CD4-positive, alpha-beta T cell treated with Interleukin-4 for 1 hour (primary cell): ENCODE measurements at regions not wholly inside any gene's neighbourhood (a gene's known extent, or its start where the extent isn't known, plus 50 kb on each side); places are given as distances from the start of the nearest gene placed in this dataset.

Experiments
- DNase-seq, 2 donors: peaks; one replicate each; pipeline ENCODE4 v3.0.0-alpha.2; 2020 to 2022

DNA sequence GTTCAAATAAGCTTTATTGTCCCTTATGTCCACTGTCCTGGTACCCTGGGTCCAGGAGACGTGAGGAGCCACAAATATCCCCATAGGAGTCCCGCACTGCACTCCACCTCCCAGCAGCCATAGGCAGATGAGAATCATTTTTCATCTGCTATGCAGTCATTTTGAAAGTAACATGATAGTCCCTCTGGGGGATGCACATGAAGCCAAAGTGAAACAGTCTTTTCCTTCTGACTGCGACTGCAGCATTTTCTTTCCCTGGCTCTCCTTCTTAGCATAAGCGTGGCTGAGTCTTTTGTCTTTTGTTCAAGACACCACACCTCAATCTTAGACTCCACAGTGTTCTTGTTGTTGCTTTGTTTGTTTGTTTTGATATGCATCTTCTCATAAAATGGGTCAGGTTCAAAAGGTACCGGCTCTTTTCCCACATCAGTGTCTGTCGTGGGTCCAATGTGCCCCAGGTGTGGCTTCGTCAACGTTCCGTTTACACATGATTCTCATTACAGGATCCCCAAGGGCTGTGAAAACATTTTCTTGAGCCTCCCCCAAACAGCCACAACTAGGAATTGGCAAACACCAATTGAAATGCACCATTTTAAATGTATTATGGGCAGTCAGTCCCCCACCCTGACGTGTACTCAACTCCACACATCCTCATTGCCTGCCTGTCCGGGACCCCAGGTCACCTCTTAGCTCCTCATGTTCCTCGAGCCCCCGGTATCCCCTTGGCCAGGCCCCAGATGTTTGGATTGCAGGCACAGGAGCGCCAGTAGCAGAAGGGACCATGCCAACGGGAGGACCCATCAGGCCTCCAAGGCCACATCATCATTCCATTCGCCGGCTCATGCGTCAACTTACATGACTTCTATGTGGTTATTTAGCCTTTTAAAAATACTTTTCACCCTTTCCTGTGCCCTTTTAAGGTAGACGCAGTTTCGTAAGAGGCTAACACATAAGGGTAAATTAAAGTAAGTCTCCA, 237.8 kb upstream of the DAPK1 start:
- no peak for DNase-seq

DNA sequence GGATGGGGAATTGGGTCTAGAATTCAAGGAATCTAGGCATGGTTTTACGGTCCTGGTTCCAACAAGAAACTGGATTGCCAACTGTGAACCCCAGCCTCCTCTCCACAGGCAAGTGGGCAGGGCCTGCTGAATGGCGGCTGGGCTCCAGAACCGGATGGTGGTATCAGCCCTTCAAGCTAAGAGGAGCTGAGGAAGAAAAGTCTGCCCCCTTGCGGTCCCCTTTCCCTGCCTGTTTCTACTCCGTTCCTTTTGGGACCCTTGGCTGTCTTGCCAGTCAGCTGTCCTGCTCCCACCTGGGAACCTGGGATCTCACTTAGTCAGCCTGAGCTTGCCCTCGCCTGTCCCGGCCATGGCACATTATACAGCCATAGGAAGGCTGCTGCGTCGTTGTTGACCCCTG, 234.4 kb upstream of the DAPK1 start:
- no peak for DNase-seq

DNA sequence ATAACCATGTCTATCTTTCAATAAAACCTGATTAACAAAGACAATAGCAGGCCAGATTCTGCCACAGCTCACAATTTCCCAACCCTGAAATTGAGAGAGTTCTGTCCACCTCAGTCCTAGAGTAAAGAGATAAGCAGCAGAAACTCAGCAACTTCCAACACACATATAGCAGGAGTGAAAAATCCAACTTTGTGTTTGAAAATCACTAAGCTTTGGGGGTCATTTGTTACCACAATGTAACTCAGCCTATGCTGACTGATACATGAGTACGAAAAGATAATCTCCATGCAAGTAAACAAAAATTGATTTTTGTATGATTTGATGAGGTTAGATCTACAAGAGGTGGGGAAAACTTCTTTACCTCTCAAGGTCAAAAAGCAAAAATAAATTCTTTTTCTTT, 231.0 kb upstream of the DAPK1 start:
- no peak for DNase-seq

DNA sequence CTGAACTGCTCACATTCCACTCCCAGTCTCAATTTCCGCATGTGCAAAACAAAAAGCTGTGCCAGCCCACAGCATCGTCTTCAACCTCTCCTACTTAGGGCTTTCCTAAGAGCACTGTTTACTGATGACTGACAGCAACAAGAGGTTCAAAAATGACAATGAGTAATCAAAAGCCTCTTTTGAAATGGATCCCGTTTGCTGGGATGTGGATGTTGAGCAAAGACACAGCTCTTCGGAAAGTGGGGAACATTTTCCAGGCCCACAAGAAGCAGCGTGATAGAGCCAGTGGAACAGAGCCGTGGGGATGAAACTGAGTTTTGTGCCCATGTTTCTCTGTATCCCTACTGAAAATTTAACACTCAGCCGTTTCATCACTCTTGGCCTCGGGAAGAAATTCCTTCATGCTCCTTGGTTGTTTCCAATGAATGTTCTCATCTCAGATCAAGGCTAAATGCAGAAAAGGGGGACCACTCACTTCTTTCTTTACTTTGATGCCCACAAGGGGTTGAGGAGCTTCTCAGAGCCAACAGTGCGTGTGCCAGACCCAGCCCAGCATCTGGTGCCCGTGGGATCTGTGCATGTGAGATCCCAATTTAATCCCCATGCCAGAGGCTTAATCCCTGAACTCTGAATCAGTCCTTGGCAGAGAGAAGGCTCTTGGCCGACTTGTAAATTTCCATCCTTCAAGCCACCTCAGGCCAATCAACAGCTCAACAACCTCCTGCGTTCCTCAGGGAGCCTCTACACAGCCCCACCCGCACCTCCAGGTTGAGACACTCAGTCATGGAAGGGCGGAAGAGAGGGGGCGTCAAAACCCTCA, 230.2 kb upstream of the DAPK1 start:
- no peak for DNase-seq

DNA sequence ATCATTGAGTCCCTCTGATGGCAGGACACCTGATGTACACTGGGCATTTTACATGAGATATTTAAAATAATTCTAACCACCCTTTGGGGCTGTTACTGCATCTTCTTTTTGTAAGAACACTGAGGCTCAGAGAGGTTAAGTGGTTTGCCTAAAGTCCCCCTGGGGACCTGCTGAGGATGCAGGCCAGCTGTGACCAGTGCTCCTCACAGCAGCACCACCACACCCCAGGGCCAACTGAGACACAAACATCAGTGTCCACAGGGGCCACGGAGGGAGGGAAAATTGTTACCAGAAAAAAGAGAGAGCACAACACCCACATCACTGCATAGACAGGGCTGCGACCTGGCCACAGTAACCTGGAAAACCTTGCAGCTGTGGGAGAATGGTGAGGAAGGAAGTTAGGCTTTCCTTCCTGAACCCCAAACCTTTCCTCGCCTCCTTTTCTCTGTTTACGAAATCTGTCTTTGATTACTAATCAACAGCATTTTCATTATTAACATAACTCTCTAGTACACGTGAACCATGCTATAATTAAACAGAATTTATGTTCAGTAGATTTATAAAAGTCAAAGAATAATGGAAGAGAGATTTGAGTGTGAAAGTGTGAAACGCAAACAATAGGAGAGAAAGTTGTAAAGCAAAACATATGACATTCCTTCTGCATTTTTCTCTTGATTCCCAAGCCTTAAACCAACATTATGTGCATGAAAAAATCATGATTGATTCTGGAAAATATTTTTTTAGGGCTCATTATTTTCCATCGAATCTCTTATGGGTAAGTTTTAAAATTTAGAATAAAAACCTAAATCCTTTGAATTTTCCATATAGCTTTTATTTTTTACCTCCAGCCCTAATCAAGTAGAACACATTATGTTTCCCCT, 228.1 kb upstream of the DAPK1 start:
- no peak for DNase-seq

DNA sequence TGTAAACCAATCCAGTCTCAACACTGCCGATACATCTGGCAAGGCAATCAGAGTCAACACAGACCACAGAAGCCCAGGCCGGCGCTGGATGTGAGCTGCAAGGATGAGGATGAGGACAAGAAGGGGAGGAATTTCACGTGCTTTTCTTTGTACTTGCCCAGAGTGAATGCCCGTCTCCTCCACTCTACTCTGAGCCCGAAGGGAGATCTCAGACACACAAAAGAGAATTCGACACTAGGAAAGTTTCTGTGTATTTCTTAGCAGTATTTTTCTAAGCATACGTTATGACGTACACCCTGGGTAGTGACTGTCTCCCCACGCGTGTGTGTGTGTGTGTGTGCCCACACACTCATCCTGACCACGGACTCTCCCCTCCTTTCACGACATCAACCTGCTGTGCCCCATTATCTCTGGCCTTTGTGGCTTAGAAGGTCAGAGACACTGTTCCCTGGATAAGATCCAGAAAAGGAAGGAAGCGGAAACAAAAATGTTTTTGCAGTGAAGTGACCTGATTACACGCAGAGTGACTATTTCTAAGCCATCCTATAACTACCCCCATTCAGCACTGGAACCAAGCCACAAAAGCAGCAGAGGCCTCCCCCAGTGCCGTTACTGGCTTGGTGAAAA, 227.3 kb upstream of the DAPK1 start:
- DNase-seq: no peak

DNA sequence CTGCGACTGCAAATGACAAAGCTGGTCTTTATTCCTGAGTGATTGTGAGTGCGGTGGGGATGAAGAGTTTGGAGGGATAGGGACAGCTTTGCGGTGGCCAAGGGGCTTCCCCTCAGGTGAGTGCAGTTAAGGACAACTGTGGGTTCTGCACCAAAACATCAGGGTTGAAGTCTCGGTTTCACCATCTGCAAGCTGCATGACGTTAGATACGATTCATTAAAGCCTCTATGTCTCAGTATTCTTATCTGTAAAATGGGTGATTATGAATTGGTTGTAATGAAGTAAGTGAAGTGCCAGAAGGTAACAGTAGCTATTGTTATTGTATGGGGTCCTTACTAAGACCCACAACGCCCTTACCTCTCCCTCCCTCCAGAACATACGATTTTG, 226.8 kb upstream of the DAPK1 start:
- DNase-seq: no peak

DNA sequence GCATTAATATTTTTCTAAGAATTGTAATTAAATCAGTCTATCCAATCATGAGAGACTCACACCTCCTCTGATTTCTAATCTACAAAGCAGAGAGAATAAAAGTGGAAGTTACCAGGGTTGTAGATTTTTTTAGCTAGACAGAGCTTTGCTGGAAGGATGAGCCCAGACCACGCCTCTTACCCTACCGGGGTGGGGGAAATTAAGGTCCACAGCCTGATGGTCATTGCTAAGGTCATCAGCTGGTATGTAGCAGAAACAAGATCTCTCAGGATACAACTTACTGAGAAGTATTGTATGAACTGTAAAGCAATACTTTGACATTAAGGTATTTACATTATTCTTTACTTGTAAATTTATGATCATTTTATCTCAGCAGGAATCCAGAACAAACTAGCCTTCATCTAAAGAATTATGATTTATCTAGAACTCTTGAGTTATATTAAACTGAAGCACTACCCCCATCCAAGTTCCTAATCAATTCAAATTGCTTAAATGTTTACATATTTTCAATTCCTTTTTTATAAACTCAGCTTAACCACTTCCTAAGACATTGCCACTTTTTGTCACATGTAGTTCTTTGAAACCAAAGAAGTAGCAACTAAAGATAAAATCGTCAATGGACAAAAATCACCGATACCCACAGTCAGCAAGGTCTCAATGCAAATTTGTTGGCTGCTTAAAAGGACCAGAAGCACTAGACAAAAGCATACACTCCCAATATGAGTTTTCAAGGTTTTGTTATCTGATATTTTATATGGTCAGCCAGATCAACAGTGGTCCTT, 225.8 kb upstream of the DAPK1 start:
- DNase-seq: peak in 1 of 2 donors; percentile 2

DNA sequence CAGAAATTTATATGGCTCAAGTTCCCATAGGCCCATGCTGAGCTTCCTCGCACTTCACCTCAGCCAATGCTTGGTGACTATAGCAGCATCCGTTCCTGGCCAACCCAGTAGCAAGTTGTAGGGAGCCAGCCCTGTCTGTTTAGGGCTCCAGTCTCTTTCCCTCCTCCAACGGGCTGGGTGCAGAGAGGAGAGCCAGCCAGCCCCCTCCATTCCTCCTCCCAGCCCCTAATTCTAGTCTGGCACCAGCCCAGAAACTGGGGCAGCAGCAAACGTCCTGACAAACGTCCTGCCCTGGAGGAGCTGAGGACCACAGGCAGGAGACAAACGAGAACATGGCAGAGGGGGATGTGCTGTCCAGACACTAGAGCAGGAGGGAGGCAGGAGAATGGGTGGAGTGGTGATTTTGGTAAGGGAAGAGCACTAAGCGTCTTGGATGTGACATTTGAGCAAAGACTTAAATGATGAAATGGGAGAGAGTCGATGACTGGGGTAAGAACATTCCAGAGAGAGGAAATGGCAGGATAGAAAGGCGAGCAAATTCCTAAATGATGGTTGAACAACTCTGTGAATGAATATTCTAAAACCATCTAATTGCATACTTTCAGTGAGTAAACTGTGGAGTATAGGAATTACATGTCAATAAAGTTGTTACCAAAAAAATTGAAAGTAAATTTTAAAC, 222.5 kb upstream of the DAPK1 start:
- no peak for DNase-seq

DNA sequence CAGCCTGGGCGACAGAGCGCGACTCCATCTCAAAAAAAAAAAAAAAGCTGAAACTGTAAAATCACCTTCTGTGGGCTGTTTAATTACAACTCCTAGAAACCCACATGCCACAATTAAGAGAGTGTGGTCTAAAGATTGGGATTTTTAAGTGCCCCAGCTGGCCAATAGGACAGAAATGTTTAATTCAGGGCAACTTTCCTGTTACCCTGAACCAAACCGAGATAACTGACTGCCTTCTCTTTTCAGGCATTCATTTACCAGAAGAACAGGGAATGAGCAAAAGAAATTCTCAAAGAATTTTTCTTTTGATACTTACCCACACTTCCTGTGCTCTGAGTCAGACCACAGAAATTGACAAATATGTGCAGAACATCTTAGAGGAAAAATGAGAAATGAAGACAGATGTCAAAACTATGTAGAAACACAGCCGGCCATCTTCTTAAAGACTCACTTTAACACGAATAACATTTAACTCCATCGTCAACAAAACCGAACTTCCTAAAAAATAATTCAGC, 221.3 kb upstream of the DAPK1 start:
- DNase-seq: peak in 1 of 2 donors; percentile 16

DNA sequence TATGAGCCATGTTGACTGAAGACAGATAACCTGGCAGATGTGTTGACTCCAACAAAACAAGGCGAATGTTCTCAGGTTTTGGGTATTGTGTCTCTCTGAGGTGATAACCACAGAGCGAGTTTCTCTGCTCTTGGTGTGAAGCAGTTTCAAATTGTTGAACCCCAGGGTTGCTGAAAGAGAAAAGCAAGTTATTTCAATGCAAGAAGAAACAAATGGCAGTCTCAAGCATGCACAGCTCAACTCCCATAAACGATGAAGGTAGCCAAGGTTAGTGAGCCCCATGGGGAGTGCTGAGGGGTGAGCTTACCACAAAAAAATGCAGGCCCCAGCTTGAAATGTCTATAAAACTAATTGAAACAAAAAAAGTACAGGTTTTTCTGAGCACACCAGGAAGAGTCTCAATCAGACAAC, 220.8 kb upstream of the DAPK1 start:
- DNase-seq: peak in 1 of 2 donors; percentile 16

DNA sequence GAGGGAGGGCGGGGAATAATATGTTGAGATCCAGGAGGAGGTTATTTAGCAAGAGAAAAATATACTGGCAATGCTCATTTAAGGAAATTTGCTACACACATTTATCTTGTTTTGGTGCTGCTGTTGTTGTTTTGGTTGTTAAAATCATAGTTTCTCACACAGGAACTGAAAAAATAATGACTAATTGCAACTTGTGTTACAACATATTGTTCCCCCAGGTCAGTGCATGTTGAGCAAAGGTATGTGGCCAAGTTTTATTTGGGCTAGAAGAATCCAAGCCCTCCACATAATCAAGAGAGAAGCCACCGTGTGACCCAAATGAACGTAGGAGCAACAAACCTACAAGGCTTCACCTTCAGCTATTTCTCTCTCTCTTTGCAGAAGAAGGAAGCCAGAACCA, 220.3 kb upstream of the DAPK1 start:
- DNase-seq: no peak

DNA sequence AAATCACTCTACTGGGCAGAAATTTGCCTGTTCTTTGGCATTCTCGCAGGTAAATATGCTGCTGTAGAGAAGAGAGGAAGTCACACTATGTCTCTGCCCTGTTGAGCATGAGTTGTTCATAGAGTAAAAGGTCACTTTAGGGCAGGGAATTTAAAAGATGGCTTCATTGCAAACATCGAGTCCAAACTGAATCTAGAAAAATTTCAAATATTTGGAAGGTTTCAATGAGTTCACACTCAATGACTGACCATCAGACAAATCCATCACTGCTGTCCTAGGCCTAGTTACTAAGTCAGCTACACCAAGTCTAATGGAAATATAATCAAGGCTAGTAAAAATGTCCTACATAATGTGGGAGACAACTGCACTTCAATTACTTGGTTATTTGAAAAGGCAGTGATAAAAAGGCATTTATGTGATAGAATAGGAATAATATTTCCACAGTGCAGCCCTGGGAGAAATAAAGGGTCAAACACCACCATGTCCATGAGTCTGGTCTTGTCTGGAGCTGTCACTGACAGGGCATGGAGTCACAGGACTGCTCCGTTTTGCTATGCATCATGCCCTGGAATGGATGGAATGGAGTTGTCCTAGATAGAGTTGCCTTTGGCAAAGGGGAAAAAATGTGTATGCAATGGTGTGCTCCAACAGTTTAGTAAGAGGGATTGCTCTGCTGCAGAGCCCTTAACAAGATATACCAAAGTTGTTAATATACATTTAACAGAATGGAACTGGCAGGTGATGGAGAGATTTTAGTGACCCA, 218.5 kb upstream of the DAPK1 start:
- no peak for DNase-seq

DNA sequence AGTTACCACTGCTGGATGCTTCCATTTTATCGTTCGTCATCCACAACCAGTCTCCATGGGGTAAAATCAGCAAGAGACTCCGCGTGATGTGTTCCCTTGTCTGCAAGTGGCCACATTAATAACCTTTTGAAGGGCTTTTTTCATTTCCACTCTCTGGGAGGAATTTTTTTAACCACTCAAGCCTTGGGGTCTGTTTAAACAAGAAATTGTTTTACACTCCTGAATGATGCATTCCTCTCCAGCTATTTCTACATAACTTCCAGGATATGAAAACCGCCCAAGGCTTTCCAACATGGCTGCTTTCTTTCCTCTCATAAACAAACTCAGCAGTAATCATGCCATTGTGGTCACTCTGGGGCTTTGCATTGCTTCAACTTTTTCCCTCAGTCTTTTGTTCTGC, 217.2 kb upstream of the DAPK1 start:
- no peak for DNase-seq

DNA sequence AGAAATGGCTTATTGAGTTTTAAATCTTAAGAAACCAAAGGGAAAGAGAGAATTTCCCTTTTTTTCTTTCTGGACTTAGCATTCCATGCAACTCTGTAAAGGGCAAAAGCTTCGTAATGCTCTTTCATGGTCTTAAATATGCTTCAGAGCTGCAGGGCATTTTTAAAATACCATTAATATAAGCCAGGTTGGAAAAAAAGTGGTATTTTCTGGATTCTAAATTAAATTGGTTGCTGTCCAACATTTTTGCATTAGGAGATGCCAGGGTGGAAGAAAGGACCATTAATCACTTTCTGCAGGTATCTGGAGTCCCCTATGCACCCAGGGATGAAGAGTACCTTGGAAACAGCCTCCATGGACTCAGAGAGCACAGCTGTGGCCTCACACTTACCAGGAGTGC, 215.1 kb upstream of the DAPK1 start:
- no peak for DNase-seq

DNA sequence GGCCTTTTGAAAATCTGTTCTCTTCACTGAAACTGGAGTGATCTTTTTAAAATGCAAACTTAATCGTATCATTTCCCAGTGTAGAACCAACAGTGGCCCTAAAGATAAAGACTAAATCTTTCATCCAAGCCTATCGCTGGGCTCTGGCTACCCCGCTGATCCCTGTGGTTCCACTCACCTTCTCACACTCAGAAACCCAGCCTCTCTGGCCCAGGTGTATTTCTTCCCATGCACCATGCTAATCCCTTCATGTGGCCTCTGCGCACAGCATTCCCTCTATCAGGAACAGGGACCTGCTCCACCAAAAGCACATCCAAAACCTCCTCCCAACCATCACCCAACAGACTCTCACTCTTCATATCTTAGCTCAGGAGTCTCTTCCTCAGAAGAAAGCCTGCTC, 214.1 kb upstream of the DAPK1 start:
- DNase-seq: no peak

DNA sequence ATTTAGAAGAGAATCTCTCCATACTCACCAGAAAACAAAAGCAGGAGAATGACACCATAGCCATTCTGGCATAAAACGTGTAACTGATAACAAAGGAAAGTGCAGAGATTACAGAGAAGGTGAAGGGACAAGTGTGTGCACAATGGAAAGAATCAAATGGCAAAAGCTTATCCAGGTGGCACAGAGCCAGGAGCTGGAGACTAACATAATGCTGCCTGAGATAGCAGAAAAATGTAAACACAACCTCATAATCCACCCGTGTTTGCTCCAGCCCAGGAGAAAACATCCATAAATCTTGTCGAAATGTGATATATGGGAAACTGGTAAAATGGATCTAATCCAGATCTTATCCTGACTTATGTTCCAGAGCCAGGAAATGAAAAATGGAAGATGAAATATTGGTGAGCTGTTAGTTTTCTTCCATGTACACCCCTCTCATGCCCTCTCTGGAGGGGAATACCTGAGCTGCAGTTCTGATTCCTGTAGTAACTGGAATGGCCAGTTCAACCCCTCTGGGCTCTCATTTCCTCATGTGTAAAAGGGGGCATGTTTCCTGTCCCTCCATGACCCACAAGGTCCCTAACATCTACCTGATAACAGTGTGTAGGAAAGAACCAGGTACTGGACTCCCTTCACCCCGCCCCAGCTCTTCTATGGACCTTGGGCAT, 212.3 kb upstream of the DAPK1 start:
- DNase-seq: no peak

DNA sequence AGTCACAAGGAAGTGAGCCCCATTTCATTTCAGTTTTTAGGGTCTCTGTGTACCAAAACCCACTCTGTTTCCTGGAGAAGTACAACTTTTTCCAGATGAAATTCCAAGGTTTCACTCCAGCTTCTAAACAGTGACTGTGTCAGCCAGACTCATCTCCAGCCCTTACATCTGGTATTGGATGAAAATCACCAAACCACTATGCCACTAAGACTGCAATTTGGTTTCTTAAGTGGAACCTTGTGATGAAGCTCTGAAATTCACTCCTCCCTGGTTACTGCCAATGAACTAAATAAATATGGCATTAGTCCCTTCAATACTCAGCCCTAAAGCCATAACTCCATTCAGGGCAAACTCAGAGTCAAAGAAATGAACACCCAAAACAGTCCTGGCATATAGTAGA, 211.2 kb upstream of the DAPK1 start:
- no peak for DNase-seq
